Muscle of leg (tissue), 3 donors: ENCODE measurements at regions not wholly inside any gene's neighbourhood (a gene's known extent, or its start where the extent isn't known, plus 50 kb on each side); places are given as distances from the start of the nearest gene placed in this dataset.

ENCODE experiments used
- DNase-seq: peaks from one replicate; pipeline ENCODE4 v3.0.0; 2013
- H3K27ac ChIP-seq: one replicate; pipeline ENCODE4 v1.5.1; 2013; ENCODE audit warnings: mild to moderate bottlenecking, low read length, control low read depth
- H3K27me3 ChIP-seq: one replicate; pipeline ENCODE4 v1.6.1; 2013; ENCODE audit warnings: low read length; ENCODE audit not compliant: control insufficient read depth, insufficient read depth
- H3K36me3 ChIP-seq: one replicate; pipeline ENCODE4 v1.6.1; 2013; ENCODE audit warnings: low read length; ENCODE audit not compliant: control insufficient read depth, insufficient read depth
- H3K4me1 ChIP-seq: one replicate; pipeline ENCODE4 v1.6.1; 2013; ENCODE audit warnings: low read length; ENCODE audit not compliant: control insufficient read depth, insufficient read depth
- H3K4me3 ChIP-seq: one replicate; pipeline ENCODE4 v1.5.1; 2013; ENCODE audit warnings: low read length, control low read depth
- H3K9me3 ChIP-seq: replicated peaks from 2 replicates; pipeline ENCODE4 v1.6.1; 2013; ENCODE audit warnings: low read depth, low read length; ENCODE audit not compliant: control insufficient read depth
- WGBS: methylation state at CpG from one replicate; pipeline ENCODE4 v1.1.5; 2013; ENCODE audit warnings: missing lambda C conversion rate; ENCODE audit not compliant: insufficient coverage; 5-methylcytosine and 5-hydroxymethylcytosine counted together

- WGBS = no CpG with 5 or more reads among the region's 4 CpGs
- Histone ChIP-seq H3K36me3 (no peaks in the 10 kb centered on the region), H3K27ac (no peak overlapping the region), H3K27me3 (no peaks in the 10 kb centered on the region), H3K4me1 (no peaks in the 10 kb centered on the region), H3K4me3 (no peak overlapping the region), H3K9me3 (no peaks in the 10 kb centered on the region)
- no peak for DNase-seq
Measured at GRCh38 chr2:234313558-234313957, 183.3 kb downstream of the ARL4C start.

- WGBS = 90% methylated on average over 5 of the region's 5 CpGs
- no peak overlapping the region for H3K4me3 ChIP-seq
- peaks cover 3% of the 10 kb centered on the region for H3K27me3 ChIP-seq
- no peaks in the 10 kb centered on the region for H3K4me1 ChIP-seq
- no peak for DNase-seq
- no peak overlapping the region for H3K27ac ChIP-seq
- no peaks in the 10 kb centered on the region for H3K9me3 ChIP-seq
- no peaks in the 10 kb centered on the region for H3K36me3 ChIP-seq
Measured at GRCh38 chr2:234310166-234310565, 186.7 kb downstream of the ARL4C start.

GRCh38 chr2:234309431-234309830 lies 187.4 kb downstream of the ARL4C start:
- Histone ChIP-seq H3K9me3 (no peaks in the 10 kb centered on the region), H3K4me1 (no peaks in the 10 kb centered on the region), H3K4me3 (no peak overlapping the region), H3K27ac (no peak overlapping the region), H3K27me3 (peaks cover 3% of the 10 kb centered on the region), H3K36me3 (no peaks in the 10 kb centered on the region)
- WGBS = no CpG with 5 or more reads among the region's 5 CpGs
- no peak for DNase-seq

DNA sequence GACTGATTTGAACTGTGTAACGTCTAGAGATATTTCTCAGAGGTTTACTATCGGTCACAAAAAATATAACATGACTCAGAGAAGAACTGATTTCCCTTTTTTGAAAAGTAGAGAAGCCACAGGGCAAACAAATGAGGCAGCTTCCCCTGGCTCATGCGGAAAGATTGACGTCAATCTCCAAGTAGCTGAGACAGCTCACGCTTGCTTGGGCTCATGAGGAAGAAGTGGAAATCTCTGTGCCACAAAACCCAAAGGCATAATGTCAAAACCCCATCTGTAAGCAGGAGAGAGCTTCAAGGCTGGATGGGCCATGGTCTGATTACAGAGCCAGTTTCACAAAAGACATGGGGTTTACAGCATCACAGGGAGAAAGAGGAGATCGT lies 188.1 kb downstream of the ARL4C start:
- 81% methylated on average over 4 of the region's 6 CpGs for WGBS
- no peak overlapping the region for H3K27ac ChIP-seq
- DNase-seq = peak; percentile 81

GRCh38 chr2:234308073-234308812 lies 188.6 kb downstream of the ARL4C start:
- peaks cover 3% of the 10 kb centered on the region for H3K27me3 ChIP-seq
- no peaks in the 10 kb centered on the region for H3K9me3 ChIP-seq
- H3K27ac ChIP-seq = no peak overlapping the region
- H3K4me3 ChIP-seq = no peak overlapping the region
- no peak for DNase-seq
- 95% methylated on average over 4 of the region's 7 CpGs for whole genome bisulfite sequencing
- no peaks in the 10 kb centered on the region for H3K36me3 ChIP-seq
- H3K4me1 ChIP-seq = no peaks in the 10 kb centered on the region

More for the DNA sequence above, 188.1 kb downstream of the ARL4C start:
- Histone ChIP-seq H3K9me3 (no peaks in the 10 kb centered on the region), H3K4me3 (no peak overlapping the region), H3K36me3 (no peaks in the 10 kb centered on the region), H3K4me1 (no peaks in the 10 kb centered on the region), H3K27me3 (peaks cover 3% of the 10 kb centered on the region)

DNA sequence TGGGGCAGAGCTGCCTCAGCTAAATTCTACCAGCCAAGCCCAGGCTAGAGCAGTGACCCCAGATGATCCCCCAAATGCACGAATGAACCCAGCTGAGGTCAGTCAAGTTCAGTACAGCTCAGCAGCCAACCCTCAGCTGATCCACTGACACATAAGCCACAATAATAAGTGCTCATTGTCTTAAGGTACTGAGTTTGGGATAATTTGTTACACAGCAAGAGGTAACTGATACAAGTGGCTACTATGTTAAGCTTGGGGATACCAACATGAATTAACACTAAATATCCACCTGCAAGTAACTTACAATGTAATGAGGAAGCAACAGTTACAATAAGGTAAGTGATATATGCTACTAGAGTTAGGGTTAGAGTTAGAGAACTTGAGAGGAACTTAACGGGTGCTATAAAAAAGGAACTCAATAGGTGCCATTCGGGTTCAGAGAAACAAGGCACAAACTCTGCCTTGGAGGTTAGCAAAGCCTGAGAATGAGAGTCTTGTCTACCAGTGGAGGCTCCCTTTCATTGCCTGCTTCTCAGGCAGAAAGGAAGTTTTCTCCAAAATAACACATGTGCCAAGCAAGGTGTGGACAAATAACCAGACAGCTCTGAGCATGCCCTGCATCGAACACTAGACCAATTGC lies 189.4 kb downstream of the ARL4C start:
- no peak overlapping the region for H3K4me3 ChIP-seq
- H3K27ac ChIP-seq = no peak overlapping the region

DNA sequence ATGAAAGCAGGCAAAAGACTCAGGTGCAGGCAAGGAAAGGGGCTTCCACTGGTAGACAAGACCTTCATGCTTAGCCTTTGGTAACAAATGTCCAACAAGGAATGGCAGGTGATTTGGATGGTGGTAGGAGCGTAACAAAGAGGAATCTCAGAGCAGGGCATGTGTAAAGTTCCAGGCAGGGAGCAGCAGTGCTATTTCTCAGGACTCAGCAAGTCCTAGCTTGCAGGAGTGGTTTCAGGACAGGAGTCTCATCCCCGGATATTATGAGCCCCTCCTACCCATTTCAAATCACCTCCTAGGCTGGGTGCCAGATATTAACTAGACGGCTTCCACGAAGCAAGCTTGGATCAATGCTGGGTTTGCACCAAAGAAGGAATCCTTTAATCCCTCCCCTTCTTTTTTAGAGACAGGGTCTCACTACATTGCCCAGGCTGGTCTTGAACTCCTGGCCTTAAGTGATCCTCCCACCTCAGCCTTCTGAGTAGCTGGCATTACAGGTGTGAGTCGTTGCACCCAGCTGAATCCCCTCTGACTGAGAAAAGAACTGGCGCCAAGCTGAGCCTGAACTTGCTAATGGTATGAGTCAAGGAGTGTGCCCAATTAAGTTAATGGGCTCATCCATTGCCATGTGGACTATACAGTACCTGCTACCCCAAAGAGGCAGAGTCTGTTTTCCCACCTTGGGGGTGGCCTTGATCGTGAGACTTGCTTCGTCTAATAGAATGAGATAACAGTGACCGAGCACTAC lies 190.3 kb downstream of the ARL4C start:
- Histone ChIP-seq H3K27me3 (peaks cover 3% of the 10 kb centered on the region), H3K9me3 (no peaks in the 10 kb centered on the region), H3K4me1 (no peaks in the 10 kb centered on the region), H3K27ac (no peak overlapping the region), H3K36me3 (no peaks in the 10 kb centered on the region), H3K4me3 (no peak overlapping the region)
- 85% methylated on average over 5 of the region's 9 CpGs for WGBS
- DNase-seq = no peak

More for the DNA sequence above, 189.4 kb downstream of the ARL4C start:
- Histone ChIP-seq H3K27me3 (peaks cover 3% of the 10 kb centered on the region), H3K36me3 (no peaks in the 10 kb centered on the region), H3K9me3 (no peaks in the 10 kb centered on the region), H3K4me1 (no peaks in the 10 kb centered on the region)
- 100% methylated on average over 3 of the region's 4 CpGs for WGBS
- DNase-seq = no peak

DNA sequence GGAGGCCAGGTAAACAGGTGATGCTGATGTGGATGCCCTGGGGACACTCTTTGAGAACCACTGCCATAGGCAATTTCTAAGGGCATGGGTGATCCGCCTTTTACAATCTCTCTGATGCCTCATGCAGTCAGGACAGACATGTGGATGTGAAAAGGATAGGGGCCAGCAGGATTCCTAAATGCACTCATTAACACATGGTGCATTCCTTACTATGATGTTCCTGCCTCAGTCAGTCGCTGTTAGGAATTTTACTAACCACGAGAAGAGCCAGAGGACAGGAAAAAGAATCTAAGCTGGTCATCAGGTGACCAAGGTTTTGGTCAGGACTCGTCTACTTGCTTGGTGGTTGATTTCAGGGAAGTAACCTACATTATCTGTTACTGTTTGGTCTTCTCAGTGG lies 191.0 kb downstream of the ARL4C start:
- DNase-seq = peak; percentile 9
- Histone ChIP-seq H3K27me3 (peaks cover 3% of the 10 kb centered on the region), H3K9me3 (no peaks in the 10 kb centered on the region), H3K36me3 (no peaks in the 10 kb centered on the region), H3K4me3 (no peak overlapping the region), H3K27ac (no peak overlapping the region), H3K4me1 (no peaks in the 10 kb centered on the region)
- WGBS = no CpG with 5 or more reads among the region's 4 CpGs

- no peaks in the 10 kb centered on the region for H3K36me3 ChIP-seq
- no peaks in the 10 kb centered on the region for H3K4me1 ChIP-seq
- no peak overlapping the region for H3K27ac ChIP-seq
- WGBS = 80% methylated on average over 1 of the region's 5 CpGs
- no peak for DNase-seq
- H3K9me3 ChIP-seq = no peaks in the 10 kb centered on the region
- no peak overlapping the region for H3K4me3 ChIP-seq
- peaks cover 3% of the 10 kb centered on the region for H3K27me3 ChIP-seq
Measured at GRCh38 chr2:234304950-234305349, 191.9 kb downstream of the ARL4C start.

DNA sequence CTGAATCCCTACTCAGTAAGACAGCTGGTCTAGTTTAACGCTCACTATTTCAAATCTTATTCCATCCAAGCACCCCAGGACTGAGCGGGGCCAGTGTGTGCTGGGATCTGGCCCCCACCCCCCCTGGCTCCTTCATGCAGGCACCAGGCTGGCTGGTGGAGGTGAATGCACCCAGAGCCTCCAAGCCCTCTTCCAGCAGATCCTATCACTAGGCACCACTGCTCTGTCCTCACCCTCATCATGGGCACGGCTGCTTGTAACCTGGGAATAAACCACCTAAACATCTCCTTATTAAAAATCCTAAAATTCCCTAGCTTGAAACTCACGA lies 194.3 kb downstream of the ARL4C start:
- no peak for DNase-seq
- no peak overlapping the region for H3K27ac ChIP-seq
- H3K36me3 ChIP-seq = no peaks in the 10 kb centered on the region
- 88% methylated on average over 2 of the region's 4 CpGs for WGBS
- H3K4me1 ChIP-seq = no peaks in the 10 kb centered on the region
- no peaks in the 10 kb centered on the region for H3K9me3 ChIP-seq
- no peak overlapping the region for H3K4me3 ChIP-seq
- peaks cover 3% of the 10 kb centered on the region for H3K27me3 ChIP-seq
